T-cell (primary cell): ENCODE measurements at regions not wholly inside any gene's neighbourhood (a gene's known extent, or its start where the extent isn't known, plus 50 kb on each side); places are given as distances from the start of the nearest gene placed in this dataset.

Experiments
- ATAC-seq, 4 experiments: fragments of 200-7000 bp in 3 of 4; fragments of 150-1000 bp in 1 of 4; cut with Tn5 transposase; replicated peaks in 1 of 4; 1 replicate in 3 of 4; 2 replicates in 1 of 4; pipeline ENCODE4 v1.10.0; 2021; ENCODE audit warnings: moderate library complexity in 3 of 4, mild to moderate bottlenecking in 2 of 4, moderate number of reproducible peaks in 1 of 4
- CTCF ChIA-PET, 2 donors: fragments of 300-600 bp; sonication (Branson Sonifier 250); formaldehyde crosslinking; loops; one replicate each; lab custom pipeline; 2022; ENCODE audit warnings: antibody characterized with exemption in 2 of 2; lab: Charles Lee
- POLR2A ChIA-PET, 2 donors: fragments of 300-600 bp; sonication (Branson Sonifier 250); formaldehyde crosslinking; loops; one replicate each; lab custom pipeline; 2022; ENCODE audit warnings: antibody characterized with exemption in 2 of 2; lab: Charles Lee
- DNase-seq, 35 experiments: peaks; one replicate each; pipeline versions ENCODE4 v3.0.0 to v3.0.0-alpha.2; 2013 to 2023
- H3K27ac ChIP-seq: one replicate; pipeline ENCODE4 v1.5.1; 2013; ENCODE audit warnings: low read length
- H3K27me3 ChIP-seq, 2 experiments: replicated peaks in 1 of 2; 1 replicate in 1 of 2; 2 replicates in 1 of 2; pipeline versions ENCODE4 v1.6.1 to v1.7.0; 2013; ENCODE audit warnings: low read length in 1 of 2, mixed read lengths in 1 of 2; ENCODE audit not compliant: control insufficient read depth in 2 of 2, insufficient read depth in 2 of 2; ENCODE audit errors: extremely low read depth in 1 of 2
- H3K36me3 ChIP-seq, 2 donors: 1 replicate in 1 of 2; 2 replicates in 1 of 2; pipeline versions ENCODE4 v1.6.1 to v1.7.0; 2013; ENCODE audit warnings: low read length in 1 of 2; ENCODE audit not compliant: control insufficient read depth in 2 of 2, insufficient read depth in 1 of 2; ENCODE audit errors: extremely low read depth in 1 of 2
- H3K4me1 ChIP-seq, 2 experiments: 1 replicate in 1 of 2; 2 replicates in 1 of 2; pipeline versions ENCODE4 v1.6.1 to v1.7.0; 2013; ENCODE audit warnings: low read length in 2 of 2, mixed read lengths in 1 of 2; ENCODE audit not compliant: insufficient read depth in 2 of 2, control insufficient read depth in 1 of 2; ENCODE audit errors: extremely low read depth in 1 of 2
- H3K4me3 ChIP-seq, 2 donors: 1 replicate in 1 of 2; 2 replicates in 1 of 2; pipeline versions ENCODE4 v1.5.1 to v1.7.0; 2013; ENCODE audit warnings: mild to moderate bottlenecking in 2 of 2, low read length in 1 of 2, moderate library complexity in 1 of 2; ENCODE audit not compliant: control insufficient read depth in 1 of 2; ENCODE audit errors: extremely low read depth in 1 of 2
- H3K9me3 ChIP-seq: 2 replicates; pipeline ENCODE4 v1.7.0; 2013
- H3K27ac Mint-ChIP-seq, 2 donors: one replicate each; pipeline ENCODE4 v1.8.0; 2020 to 2021; ENCODE audit warnings: mild to moderate bottlenecking in 2 of 2, mixed read lengths in 2 of 2
- H3K27me3 Mint-ChIP-seq, 2 donors: one replicate each; pipeline ENCODE4 v1.8.0; 2021 to 2022; ENCODE audit warnings: mixed read lengths in 2 of 2
- H3K36me3 Mint-ChIP-seq: one replicate; pipeline ENCODE4 v1.8.0; 2021; ENCODE audit warnings: mixed read lengths
- H3K4me1 Mint-ChIP-seq, 3 donors: one replicate each; pipeline ENCODE4 v1.8.0; 2020 to 2022; ENCODE audit warnings: mixed read lengths in 3 of 3, mild to moderate bottlenecking in 1 of 3
- H3K4me3 Mint-ChIP-seq, 3 donors: one replicate each; pipeline ENCODE4 v1.8.0; 2020 to 2022; ENCODE audit warnings: mild to moderate bottlenecking in 3 of 3, mixed read lengths in 3 of 3, moderate library complexity in 3 of 3
- H3K9me3 Mint-ChIP-seq, 3 donors: one replicate each; pipeline ENCODE4 v1.8.0; 2020 to 2022; ENCODE audit warnings: mixed read lengths in 3 of 3
- WGBS: methylation state at CpG from one replicate; pipeline ENCODE4 v1.1.5; 2013; ENCODE audit warnings: missing lambda C conversion rate; ENCODE audit not compliant: insufficient coverage; 5-methylcytosine and 5-hydroxymethylcytosine counted together

- Mint-ChIP-seq H3K36me3 (no peaks in the 10 kb centered on the region), H3K4me1 (no peaks in the 10 kb centered on the region), H3K27me3 (no peaks in the 10 kb centered on the region), H3K27ac (no peak overlapping the region), H3K9me3 (peaks cover 4 to 17% (median 5%) of the 10 kb centered on the region in 3 donors), H3K4me3 (no peak overlapping the region)
- H3K27me3 ChIP-seq, result no peaks in the 10 kb centered on the region
- no peaks in the 10 kb centered on the region for H3K9me3 ChIP-seq
- no peak overlapping the region for H3K27ac ChIP-seq
- ChIA-PET POLR2A (no interaction called here), CTCF (no interaction called here)
- DNase-seq (no peak), ATAC-seq (no peak)
- no peaks in the 10 kb centered on the region for H3K4me1 ChIP-seq
- WGBS, result 73% methylated on average over 3 of the region's 3 CpGs
- H3K4me3 ChIP-seq, result no peak overlapping the region
- H3K36me3 ChIP-seq, result no peaks in the 10 kb centered on the region
These were observed 1187.9 kb downstream of the REEP3 start for GRCh38 chr10:64708884-64709681.

- CTCF ChIA-PET, result no interaction called here
- H3K9me3 Mint-ChIP-seq, result peaks cover 5 to 17% (median 7%) of the 10 kb centered on the region in 3 donors
- Histone ChIP-seq H3K27ac (no peak overlapping the region), H3K4me1 (no peaks in the 10 kb centered on the region), H3K4me3 (no peak overlapping the region), H3K36me3 (no peaks in the 10 kb centered on the region), H3K9me3 (no peaks in the 10 kb centered on the region), H3K27me3 (no peaks in the 10 kb centered on the region)
- no peaks in the 10 kb centered on the region for H3K4me1 Mint-ChIP-seq
- no peak for ATAC-seq
- no peak for DNase-seq
- POLR2A ChIA-PET, result no interaction called here
- no peak overlapping the region for H3K27ac Mint-ChIP-seq
- H3K36me3 Mint-ChIP-seq, result no peaks in the 10 kb centered on the region
- no peaks in the 10 kb centered on the region for H3K27me3 Mint-ChIP-seq
- no peak overlapping the region for H3K4me3 Mint-ChIP-seq
These were observed 1205.3 kb downstream of the REEP3 start for GRCh38 chr10:64726466-64726865.

- H3K4me3 ChIP-seq, result no peak overlapping the region
- H3K27me3 ChIP-seq, result no peaks in the 10 kb centered on the region
- Mint-ChIP-seq H3K27me3 (no peaks in the 10 kb centered on the region), H3K27ac (no peak overlapping the region), H3K4me1 (no peaks in the 10 kb centered on the region), H3K4me3 (no peak overlapping the region), H3K36me3 (no peaks in the 10 kb centered on the region), H3K9me3 (peaks cover 8 to 17% (median 11%) of the 10 kb centered on the region in 3 donors)
- DNase-seq (no peak), ATAC-seq (no peak)
- H3K4me1 ChIP-seq, result no peaks in the 10 kb centered on the region
- no peaks in the 10 kb centered on the region for H3K36me3 ChIP-seq
- no peak overlapping the region for H3K27ac ChIP-seq
- POLR2A ChIA-PET, result no interaction called here
- H3K9me3 ChIP-seq, result no peaks in the 10 kb centered on the region
- CTCF ChIA-PET, result no interaction called here
These were observed 1209.8 kb downstream of the REEP3 start for GRCh38 chr10:64731016-64731415.

GRCh38 chr10:64732372-64732957 is 1211.3 kb downstream of the REEP3 start:
- no peak overlapping the region for H3K4me3 Mint-ChIP-seq
- DNase-seq (no peak), ATAC-seq (no peak)
- WGBS, result 70% methylated on average over 4 of the region's 8 CpGs
- Histone ChIP-seq H3K9me3 (no peaks in the 10 kb centered on the region), H3K36me3 (no peaks in the 10 kb centered on the region), H3K27ac (no peak overlapping the region), H3K27me3 (no peaks in the 10 kb centered on the region), H3K4me3 (no peak overlapping the region), H3K4me1 (no peaks in the 10 kb centered on the region)
- POLR2A ChIA-PET, result no interaction called here
- CTCF ChIA-PET, result interaction anchor here in 1 of 2 donors (0.7 kb wide), 1 partner anchor 731 kb away, joined by 3 read pairs; no protein-coding TSS in a partner anchor
- H3K4me1 Mint-ChIP-seq, result no peaks in the 10 kb centered on the region
- no peaks in the 10 kb centered on the region for H3K36me3 Mint-ChIP-seq
- H3K27me3 Mint-ChIP-seq, result no peaks in the 10 kb centered on the region
- no peak overlapping the region for H3K27ac Mint-ChIP-seq
- H3K9me3 Mint-ChIP-seq, result peaks cover 9 to 22% (median 17%) of the 10 kb centered on the region in 3 donors

GRCh38 chr10:64733980-64734379 is 1212.8 kb downstream of the REEP3 start:
- no peak overlapping the region for H3K27ac Mint-ChIP-seq
- DNase-seq (no peak), ATAC-seq (no peak)
- no peaks in the 10 kb centered on the region for H3K27me3 Mint-ChIP-seq
- no peak overlapping the region for H3K4me3 Mint-ChIP-seq
- Histone ChIP-seq H3K4me1 (no peaks in the 10 kb centered on the region), H3K4me3 (no peak overlapping the region), H3K27ac (no peak overlapping the region), H3K27me3 (no peaks in the 10 kb centered on the region), H3K36me3 (no peaks in the 10 kb centered on the region), H3K9me3 (no peaks in the 10 kb centered on the region)
- ChIA-PET CTCF (no interaction called here), POLR2A (no interaction called here)
- no peaks in the 10 kb centered on the region for H3K36me3 Mint-ChIP-seq
- H3K4me1 Mint-ChIP-seq, result no peaks in the 10 kb centered on the region
- peaks cover 7 to 13% (median 11%) of the 10 kb centered on the region in 3 donors for H3K9me3 Mint-ChIP-seq

GRCh38 chr10:64738462-64738861 is 1217.3 kb downstream of the REEP3 start:
- DNase-seq (no peak), ATAC-seq (no peak)
- H3K4me1 ChIP-seq, result no peaks in the 10 kb centered on the region
- Mint-ChIP-seq H3K36me3 (no peaks in the 10 kb centered on the region), H3K27ac (no peak overlapping the region), H3K9me3 (peaks cover 6 to 29% (median 23%) of the 10 kb centered on the region in 3 donors), H3K4me1 (no peaks in the 10 kb centered on the region), H3K4me3 (no peak overlapping the region), H3K27me3 (no peaks in the 10 kb centered on the region)
- H3K9me3 ChIP-seq, result no peaks in the 10 kb centered on the region
- ChIA-PET POLR2A (no interaction called here), CTCF (no interaction called here)
- no peaks in the 10 kb centered on the region for H3K27me3 ChIP-seq
- no CpG with 5 or more reads among the region's 2 CpGs for WGBS
- no peak overlapping the region for H3K27ac ChIP-seq
- H3K4me3 ChIP-seq, result no peak overlapping the region
- no peaks in the 10 kb centered on the region for H3K36me3 ChIP-seq
